ENCODE measurements at regions not wholly inside any gene's neighbourhood (a gene's known extent, or its start where the extent isn't known, plus 50 kb on each side); places are given as distances from the start of the nearest gene placed in this dataset.

DNA sequence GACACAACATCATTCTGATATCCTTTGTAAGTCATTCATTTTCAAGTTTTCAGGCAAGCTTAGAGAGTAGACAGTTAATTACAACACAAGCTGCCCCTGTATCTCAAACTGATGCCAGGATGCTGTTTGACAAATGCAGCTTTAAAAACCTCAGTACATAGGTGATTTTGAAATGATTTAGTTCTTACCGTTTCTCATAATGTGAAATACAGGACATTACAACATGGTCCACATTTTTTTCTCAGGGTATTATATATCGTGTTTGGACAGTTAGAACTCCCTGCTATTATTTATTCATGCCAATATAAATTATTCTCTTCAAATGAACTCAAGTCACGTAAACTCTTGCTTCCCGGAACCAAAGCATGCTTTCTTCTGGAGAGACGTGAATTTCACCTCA, 1013.9 kb downstream of the EPHA3 start:
- WGBS, 2 experiments (ENCODE audit: insufficient coverage in 1 of 2, insufficient read length in 1 of 2) = 96 to 97% methylated on average over 4 to 5 of the region's 5 CpGs
- H3K36me3 Mint-ChIP-seq (ENCODE audit: low read depth) = peaks cover 70% of the 10 kb centered on the region
- H3K4me1 Mint-ChIP-seq = no peaks in the 10 kb centered on the region
- Histone ChIP-seq H3K27ac (ENCODE audit: low read depth, low read length) (no peak overlapping the region), H3K4me3 (ENCODE audit: low read length) (no peak overlapping the region), H3K9me3 (ENCODE audit: control insufficient read depth, low read length) (peaks cover 67% of the 10 kb centered on the region), H3K9ac (ENCODE audit: extremely low read depth, low read length, poor library complexity, severe bottlenecking) (no peak overlapping the region), H3K36me3 (ENCODE audit: control insufficient read depth, insufficient read depth, low read length) (peaks cover 50% of the 10 kb centered on the region), H3K4me1 (ENCODE audit: control insufficient read depth, insufficient read depth, low read length) (no peaks in the 10 kb centered on the region), H3K27me3 (ENCODE audit: control insufficient read depth, insufficient read depth, low read length, poor library complexity, severe bottlenecking) (no peaks in the 10 kb centered on the region)
- H3K27ac Mint-ChIP-seq = no peak overlapping the region
- H3K9me3 Mint-ChIP-seq = peaks cover 42% of the 10 kb centered on the region
- no peak for DNase-seq
- no peaks in the 10 kb centered on the region for H3K27me3 Mint-ChIP-seq (ENCODE audit: insufficient read depth)
- TF ChIP-seq, protein P1, sequence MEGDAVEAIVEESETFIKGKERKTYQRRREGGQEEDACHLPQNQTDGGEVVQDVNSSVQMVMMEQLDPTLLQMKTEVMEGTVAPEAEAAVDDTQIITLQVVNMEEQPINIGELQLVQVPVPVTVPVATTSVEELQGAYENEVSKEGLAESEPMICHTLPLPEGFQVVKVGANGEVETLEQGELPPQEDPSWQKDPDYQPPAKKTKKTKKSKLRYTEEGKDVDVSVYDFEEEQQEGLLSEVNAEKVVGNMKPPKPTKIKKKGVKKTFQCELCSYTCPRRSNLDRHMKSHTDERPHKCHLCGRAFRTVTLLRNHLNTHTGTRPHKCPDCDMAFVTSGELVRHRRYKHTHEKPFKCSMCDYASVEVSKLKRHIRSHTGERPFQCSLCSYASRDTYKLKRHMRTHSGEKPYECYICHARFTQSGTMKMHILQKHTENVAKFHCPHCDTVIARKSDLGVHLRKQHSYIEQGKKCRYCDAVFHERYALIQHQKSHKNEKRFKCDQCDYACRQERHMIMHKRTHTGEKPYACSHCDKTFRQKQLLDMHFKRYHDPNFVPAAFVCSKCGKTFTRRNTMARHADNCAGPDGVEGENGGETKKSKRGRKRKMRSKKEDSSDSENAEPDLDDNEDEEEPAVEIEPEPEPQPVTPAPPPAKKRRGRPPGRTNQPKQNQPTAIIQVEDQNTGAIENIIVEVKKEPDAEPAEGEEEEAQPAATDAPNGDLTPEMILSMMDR (conservative IDR thresholded peaks at IDR 0.05) = no peak
- H3K4me3 Mint-ChIP-seq = no peak overlapping the region

DNA sequence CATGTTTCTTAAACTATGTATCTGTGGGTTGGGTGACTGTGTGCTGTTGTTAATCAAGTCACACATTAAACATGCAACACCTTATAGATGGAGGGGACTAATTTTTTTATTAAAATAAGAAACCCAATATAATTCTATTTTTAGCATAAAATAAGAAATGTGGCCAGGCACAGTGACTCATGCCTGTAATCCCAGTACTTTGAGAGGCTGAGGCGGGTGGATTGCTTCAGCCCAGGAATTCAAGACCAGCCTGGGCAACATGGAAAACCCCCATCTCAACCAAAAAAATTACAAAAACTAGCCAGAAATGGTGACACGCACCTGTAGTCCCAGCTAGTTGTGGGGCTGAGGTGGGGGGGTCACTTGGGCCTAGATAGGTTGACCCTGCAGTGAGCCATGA, 1021.0 kb downstream of the EPHA3 start:
- H3K4me3 ChIP-seq (ENCODE audit: low read length) = no peak overlapping the region
- H3K27me3 ChIP-seq (ENCODE audit: control insufficient read depth, insufficient read depth, low read length, poor library complexity, severe bottlenecking) = no peaks in the 10 kb centered on the region
- Mint-ChIP-seq H3K4me3 (no peak overlapping the region), H3K27me3 (ENCODE audit: insufficient read depth) (no peaks in the 10 kb centered on the region), H3K36me3 (ENCODE audit: low read depth) (peaks cover 38% of the 10 kb centered on the region), H3K9me3 (peaks cover 23% of the 10 kb centered on the region), H3K4me1 (no peaks in the 10 kb centered on the region), H3K27ac (no peak overlapping the region)
- no peak for DNase-seq
- TF ChIP-seq, protein P1 (conservative IDR thresholded peaks at IDR 0.05) = no peak
- no peak overlapping the region for H3K9ac ChIP-seq (ENCODE audit: extremely low read depth, low read length, poor library complexity, severe bottlenecking)
- peaks cover 15% of the 10 kb centered on the region for H3K36me3 ChIP-seq (ENCODE audit: control insufficient read depth, insufficient read depth, low read length)
- H3K4me1 ChIP-seq (ENCODE audit: control insufficient read depth, insufficient read depth, low read length) = no peaks in the 10 kb centered on the region
- no peak overlapping the region for H3K27ac ChIP-seq (ENCODE audit: low read depth, low read length)
- WGBS, 2 experiments (ENCODE audit: insufficient coverage in 1 of 2, insufficient read length in 1 of 2) = 97% methylated on average over 2 of the region's 2 CpGs; no CpG with 5 or more reads in 1 of the 2 experiments
- peaks cover 28% of the 10 kb centered on the region for H3K9me3 ChIP-seq (ENCODE audit: control insufficient read depth, low read length)

DNA sequence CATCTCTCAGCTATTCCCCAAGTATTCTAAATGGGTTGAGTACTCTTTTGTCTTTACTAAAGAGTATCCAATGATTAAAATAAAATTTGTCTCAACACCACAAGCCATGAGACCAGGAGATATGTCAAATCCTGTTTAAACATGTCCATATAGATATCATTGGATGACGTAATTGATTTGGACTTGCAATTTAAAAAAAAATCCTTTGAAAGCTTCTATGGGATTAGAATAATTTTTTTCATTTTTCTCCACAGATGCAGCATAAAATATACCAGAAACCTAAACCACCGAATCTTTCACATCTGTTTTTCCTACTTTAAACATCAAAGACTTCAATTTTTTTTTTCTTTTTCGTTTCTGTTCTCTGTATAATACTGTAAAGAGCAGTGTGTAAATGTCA, 1022.3 kb downstream of the EPHA3 start:
- Mint-ChIP-seq H3K36me3 (ENCODE audit: low read depth) (peaks cover 36% of the 10 kb centered on the region), H3K4me3 (no peak overlapping the region), H3K27me3 (ENCODE audit: insufficient read depth) (no peaks in the 10 kb centered on the region), H3K27ac (no peak overlapping the region), H3K9me3 (peaks cover 20% of the 10 kb centered on the region), H3K4me1 (peaks cover 5% of the 10 kb centered on the region)
- 100% methylated on average over 1 of the region's 3 CpGs; no CpG with 5 or more reads in 1 of the 2 experiments for WGBS, 2 experiments (ENCODE audit: insufficient coverage in 1 of 2, insufficient read length in 1 of 2)
- no peak overlapping the region for H3K4me3 ChIP-seq (ENCODE audit: low read length)
- H3K9me3 ChIP-seq (ENCODE audit: control insufficient read depth, low read length) = peaks cover 19% of the 10 kb centered on the region
- H3K9ac ChIP-seq (ENCODE audit: extremely low read depth, low read length, poor library complexity, severe bottlenecking) = no peak overlapping the region
- no peak for DNase-seq
- no peaks in the 10 kb centered on the region for H3K4me1 ChIP-seq (ENCODE audit: control insufficient read depth, insufficient read depth, low read length)
- no peak overlapping the region for H3K27ac ChIP-seq (ENCODE audit: low read depth, low read length)
- TF ChIP-seq, protein P1 (conservative IDR thresholded peaks at IDR 0.05) = no peak
- no peaks in the 10 kb centered on the region for H3K27me3 ChIP-seq (ENCODE audit: control insufficient read depth, insufficient read depth, low read length, poor library complexity, severe bottlenecking)
- H3K36me3 ChIP-seq (ENCODE audit: control insufficient read depth, insufficient read depth, low read length) = peaks cover 9% of the 10 kb centered on the region
